Immature natural killer cell (primary cell): ENCODE measurements at regions not wholly inside any gene's neighbourhood (a gene's known extent, or its start where the extent isn't known, plus 50 kb on each side); places are given as distances from the start of the nearest gene placed in this dataset.

Experiments used
- DNase-seq, 3 donors: peaks; one replicate each; pipeline ENCODE4 v3.0.0; 2022; ENCODE audit warnings: mixed read lengths in 1 of 3
- H3K27ac Mint-ChIP-seq, 6 donors: one replicate each; pipeline ENCODE4 v1.8.0; 2020; ENCODE audit warnings: mixed read lengths in 6 of 6, mild to moderate bottlenecking in 5 of 6, inconsistent platforms in 4 of 6, moderate library complexity in 3 of 6
- H3K27me3 Mint-ChIP-seq, 3 donors: one replicate each; pipeline ENCODE4 v1.8.0; 2020 to 2021; ENCODE audit warnings: low read depth in 3 of 3, mild to moderate bottlenecking in 3 of 3, mixed read lengths in 3 of 3, moderate library complexity in 3 of 3, inconsistent platforms in 1 of 3
- H3K36me3 Mint-ChIP-seq, 3 donors: one replicate each; pipeline ENCODE4 v1.8.0; 2020; ENCODE audit warnings: mixed read lengths in 3 of 3, inconsistent platforms in 2 of 3, mild to moderate bottlenecking in 2 of 3
- H3K4me1 Mint-ChIP-seq, 2 donors: one replicate each; pipeline ENCODE4 v1.8.0; 2020; ENCODE audit warnings: inconsistent platforms in 2 of 2, mild to moderate bottlenecking in 2 of 2, mixed read lengths in 2 of 2, moderate library complexity in 1 of 2
- H3K4me3 Mint-ChIP-seq, 5 donors: one replicate each; pipeline ENCODE4 v1.8.0; 2020; ENCODE audit warnings: mild to moderate bottlenecking in 5 of 5, mixed read lengths in 5 of 5, inconsistent platforms in 3 of 5, moderate library complexity in 3 of 5
- H3K9me3 Mint-ChIP-seq, 6 donors: one replicate each; pipeline ENCODE4 v1.8.0; 2020; ENCODE audit warnings: mild to moderate bottlenecking in 6 of 6, mixed read lengths in 6 of 6, inconsistent platforms in 4 of 6, moderate library complexity in 3 of 6

DNA sequence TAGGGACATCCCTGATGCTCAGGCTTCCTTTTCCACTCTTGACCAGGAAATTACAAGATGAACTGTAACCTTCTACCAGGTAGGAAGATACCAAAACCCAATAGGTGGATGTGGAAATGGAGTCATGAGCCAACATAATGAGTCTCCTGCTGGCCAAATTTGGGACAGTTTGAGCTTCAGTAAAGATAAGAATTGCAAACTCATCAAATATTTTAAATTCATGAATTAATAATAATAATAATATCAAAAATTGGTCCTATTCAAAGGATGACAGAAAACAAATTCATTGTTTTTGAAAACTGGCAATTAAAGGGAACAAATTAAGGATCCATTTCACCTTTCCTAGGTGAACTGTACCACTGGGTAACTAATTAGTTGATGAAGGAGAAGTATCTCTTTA, 309.7 kb downstream of the NEK10 start:
- Mint-ChIP-seq H3K4me3 (no peak overlapping the region), H3K27me3 (peaks cover 0 to 2% (median 0%) of the 10 kb centered on the region in 3 donors), H3K27ac (no peak overlapping the region)

More for the DNA sequence above, 309.7 kb downstream of the NEK10 start:
- H3K9me3 Mint-ChIP-seq: peaks cover 2 to 26% (median 8%) of the 10 kb centered on the region in 6 donors
- no peaks in the 10 kb centered on the region for H3K36me3 Mint-ChIP-seq
- H3K4me1 Mint-ChIP-seq: no peaks in the 10 kb centered on the region
- DNase-seq: no peak
